MM.1S (cell line): ENCODE measurements at regions not wholly inside any gene's neighbourhood (a gene's known extent, or its start where the extent isn't known, plus 50 kb on each side); places are given as distances from the start of the nearest gene placed in this dataset.

ENCODE experiments used
- CTCF ChIP-seq: fragments of 300-600 bp; sonication (generic); IDR thresholded peaks from 2 replicates; pipeline ENCODE4 v1.5.1; 2016; ENCODE audit warnings: antibody characterized with exemption, low read length, mixed read lengths
- EZH2 ChIP-seq: fragments of 300-600 bp; sonication (generic); optimal IDR thresholded peaks from 2 replicates; pipeline ENCODE3; 2017; ENCODE audit warnings: low read depth, mild to moderate bottlenecking, antibody characterized with exemption, low read length, mixed read lengths
- EZH2phosphoT487 ChIP-seq: fragments of 300-600 bp; sonication (generic); IDR thresholded peaks from 2 replicates; pipeline ENCODE4 v1.6.1; 2018; ENCODE audit warnings: antibody characterized with exemption, low read length

GRCh38 chr5:129400395-129400983 lies 59.6 kb upstream of the ADAMTS19 start:
- TF ChIP-seq EZH2 (no peak), CTCF (peak; percentile 26), EZH2phosphoT487 (no peak)
